Choroid plexus epithelial cell (primary cell): ENCODE measurements at regions not wholly inside any gene's neighbourhood (a gene's known extent, or its start where the extent isn't known, plus 50 kb on each side); places are given as distances from the start of the nearest gene placed in this dataset.

Source experiments
- DNase-seq: peaks from one replicate; pipeline ENCODE4 v3.0.0-alpha.2; 2010; ENCODE audit warnings: low read depth
- H3K4me3 ChIP-seq: 2 replicates; pipeline ENCODE4 v1.5.1; 2011; ENCODE audit warnings: low read depth, mild to moderate bottlenecking, control low read depth, low read length, moderate library complexity
- TF ChIP-seq, protein P1 (sequence below): conservative IDR thresholded peaks from 2 replicates; pipeline ENCODE4 v1.5.1; 2011; ENCODE audit warnings: low read depth, mild to moderate bottlenecking, control low read depth, inconsistent platforms, low read length, moderate library complexity

DNA sequence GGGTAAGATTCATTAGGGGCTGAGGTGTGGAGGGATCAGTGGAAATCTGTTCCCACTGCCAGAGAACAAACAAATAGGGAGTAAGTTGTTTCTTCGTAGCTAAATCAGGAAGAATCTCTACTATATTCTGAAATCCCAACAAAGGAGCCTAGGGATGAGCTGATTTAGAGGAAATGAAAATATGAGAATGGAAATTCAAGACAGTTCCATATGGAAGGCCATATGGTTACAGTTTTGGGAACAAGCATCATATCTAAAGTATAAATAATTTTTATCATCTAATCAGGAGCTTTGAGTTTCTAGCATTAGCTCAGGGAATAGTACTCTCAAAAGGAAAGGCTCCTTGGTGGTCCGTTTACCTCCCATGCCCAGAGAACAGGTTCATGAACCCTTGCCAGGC is 218.2 kb downstream of the AASDH start:
- DNase-seq = no peak
- H3K4me3 ChIP-seq = no peak overlapping the region
- TF ChIP-seq, protein P1, sequence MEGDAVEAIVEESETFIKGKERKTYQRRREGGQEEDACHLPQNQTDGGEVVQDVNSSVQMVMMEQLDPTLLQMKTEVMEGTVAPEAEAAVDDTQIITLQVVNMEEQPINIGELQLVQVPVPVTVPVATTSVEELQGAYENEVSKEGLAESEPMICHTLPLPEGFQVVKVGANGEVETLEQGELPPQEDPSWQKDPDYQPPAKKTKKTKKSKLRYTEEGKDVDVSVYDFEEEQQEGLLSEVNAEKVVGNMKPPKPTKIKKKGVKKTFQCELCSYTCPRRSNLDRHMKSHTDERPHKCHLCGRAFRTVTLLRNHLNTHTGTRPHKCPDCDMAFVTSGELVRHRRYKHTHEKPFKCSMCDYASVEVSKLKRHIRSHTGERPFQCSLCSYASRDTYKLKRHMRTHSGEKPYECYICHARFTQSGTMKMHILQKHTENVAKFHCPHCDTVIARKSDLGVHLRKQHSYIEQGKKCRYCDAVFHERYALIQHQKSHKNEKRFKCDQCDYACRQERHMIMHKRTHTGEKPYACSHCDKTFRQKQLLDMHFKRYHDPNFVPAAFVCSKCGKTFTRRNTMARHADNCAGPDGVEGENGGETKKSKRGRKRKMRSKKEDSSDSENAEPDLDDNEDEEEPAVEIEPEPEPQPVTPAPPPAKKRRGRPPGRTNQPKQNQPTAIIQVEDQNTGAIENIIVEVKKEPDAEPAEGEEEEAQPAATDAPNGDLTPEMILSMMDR = no peak

DNA sequence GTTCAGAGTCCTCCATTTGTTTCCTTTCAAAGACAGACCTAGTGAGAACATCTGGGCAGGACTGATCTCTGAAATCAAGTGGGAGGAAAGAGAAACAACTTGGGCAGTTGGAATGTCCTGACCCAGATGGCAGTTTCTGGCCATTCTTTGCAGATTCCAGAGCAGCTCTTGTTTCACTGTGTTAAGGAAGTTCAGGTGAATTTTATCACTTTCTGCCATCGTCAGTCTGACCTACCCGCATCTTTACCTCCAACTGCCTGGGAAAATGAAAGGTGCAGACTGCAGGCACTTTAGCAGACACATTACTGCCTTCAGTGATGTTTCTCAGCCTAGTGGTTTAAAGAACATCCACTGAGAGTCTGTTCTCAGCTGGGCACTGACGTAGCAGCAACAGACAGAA is 216.2 kb downstream of the CEP135 start:
- TF ChIP-seq, protein P1 = no peak

DNA sequence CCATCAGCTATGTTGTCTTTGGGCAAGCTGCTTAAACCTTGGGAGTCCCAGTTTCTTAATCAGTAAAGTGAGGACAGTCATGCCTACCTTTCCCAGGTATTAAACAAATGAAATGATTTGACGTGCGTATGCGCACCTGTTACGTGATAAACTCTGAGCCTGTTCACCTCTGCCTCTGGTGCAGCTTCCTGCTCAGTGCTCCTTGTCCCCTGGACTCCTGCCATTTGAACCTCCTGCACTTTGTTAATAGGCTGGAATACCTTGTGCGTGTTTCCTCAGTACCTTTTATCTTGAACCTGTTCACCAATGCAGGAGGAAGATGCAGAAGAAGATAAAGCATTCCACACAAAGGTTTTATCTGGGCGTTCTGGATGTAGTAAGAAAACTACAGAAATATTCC is 211.9 kb downstream of the CEP135 start:
- TF ChIP-seq, protein P1 = no peak
- DNase-seq = no peak
- H3K4me3 ChIP-seq = no peak overlapping the region

More for the DNA sequence above, 216.2 kb downstream of the CEP135 start:
- peak; percentile 9 for DNase-seq
- H3K4me3 ChIP-seq = no peak overlapping the region

DNA sequence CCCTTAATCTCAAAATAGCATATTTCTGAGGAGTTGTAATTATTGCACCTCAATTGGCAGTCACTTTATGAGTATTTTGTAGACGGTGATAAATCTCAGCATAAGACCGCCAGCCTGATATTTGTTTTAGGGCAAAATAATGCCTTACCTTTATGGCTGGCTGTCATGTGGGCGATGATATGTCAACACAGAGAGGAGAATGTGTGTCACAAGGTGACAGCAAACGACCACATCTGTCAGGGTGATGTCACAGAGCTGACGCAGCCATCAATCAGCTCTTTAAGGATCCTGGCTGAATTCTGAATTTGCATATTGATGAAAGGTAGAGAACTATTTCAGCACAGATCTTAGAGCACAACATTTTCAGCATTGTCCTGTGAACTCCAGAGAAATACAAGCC is 209.7 kb downstream of the CEP135 start:
- no peak overlapping the region for H3K4me3 ChIP-seq
- DNase-seq = no peak
- TF ChIP-seq, protein P1 = no peak

DNA sequence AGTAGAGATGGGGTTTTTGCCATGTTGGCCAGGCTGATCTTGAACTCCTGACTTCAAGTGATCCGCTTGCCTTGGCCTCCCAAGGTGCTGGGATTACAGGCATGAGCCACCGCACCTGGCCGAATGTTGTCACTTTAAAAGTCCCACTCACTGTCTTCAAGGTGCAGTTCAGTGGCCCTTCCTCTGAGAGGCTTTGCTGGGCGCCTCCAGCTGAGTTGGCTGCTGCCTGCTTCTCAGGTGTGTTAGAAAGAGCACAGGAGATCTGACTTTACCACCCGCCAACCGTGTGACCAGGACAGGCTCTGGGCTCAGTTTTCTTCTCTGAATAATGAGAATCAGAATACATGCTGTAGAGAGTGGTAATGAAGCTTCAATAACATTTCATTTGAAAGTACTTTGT is 207.4 kb downstream of the CEP135 start:
- TF ChIP-seq, protein P1 = no peak

DNA sequence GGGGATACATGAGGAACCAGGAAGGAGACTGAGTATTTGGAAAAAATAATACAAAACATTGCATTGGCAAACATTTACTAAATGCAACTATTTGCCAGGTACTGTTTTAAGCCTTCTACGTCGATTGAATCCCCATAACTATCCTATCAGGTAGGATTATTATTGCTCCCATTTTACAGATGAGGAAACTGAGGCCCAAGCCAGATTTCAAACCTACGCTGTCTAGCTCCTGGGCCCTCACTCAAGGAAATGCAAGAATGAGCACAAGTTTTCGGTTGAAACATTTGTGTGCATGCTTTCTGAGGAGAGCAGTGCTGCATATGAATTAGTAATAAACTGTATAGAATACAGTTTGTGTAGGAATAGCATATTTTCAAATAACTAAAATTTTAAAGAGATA is 206.7 kb downstream of the CEP135 start:
- H3K4me3 ChIP-seq = no peak overlapping the region
- TF ChIP-seq, protein P1 = no peak
- no peak for DNase-seq

More for the DNA sequence above, 207.4 kb downstream of the CEP135 start:
- H3K4me3 ChIP-seq = no peak overlapping the region
- no peak for DNase-seq

DNA sequence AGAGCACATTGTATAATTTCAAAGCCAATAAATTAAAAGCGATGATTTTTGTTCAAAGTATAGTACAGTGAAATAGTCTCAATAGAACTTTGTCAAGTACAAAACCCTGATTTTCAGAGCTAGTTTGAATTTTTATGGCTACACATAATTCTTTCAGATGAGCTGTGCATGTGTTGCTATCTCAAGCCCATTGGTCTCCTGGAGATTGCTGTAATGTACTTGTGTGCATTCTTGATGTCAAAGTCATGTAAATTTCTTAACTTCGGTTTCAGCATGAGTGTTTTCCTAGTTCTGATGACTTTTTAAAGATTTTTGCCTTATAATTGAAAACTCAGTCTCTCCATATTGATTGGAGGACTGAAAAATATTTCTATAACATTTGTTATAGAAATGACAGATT is 200.8 kb downstream of the CEP135 start:
- TF ChIP-seq, protein P1 = no peak
- peak; percentile 81 for DNase-seq
- no peak overlapping the region for H3K4me3 ChIP-seq
